HEK293 (cell line): ENCODE measurements at regions not wholly inside any gene's neighbourhood (a gene's known extent, or its start where the extent isn't known, plus 50 kb on each side); places are given as distances from the start of the nearest gene placed in this dataset.

Source experiments
- CTCF ChIP-seq: fragments of 450-650 bp; formaldehyde crosslinking; IDR thresholded peaks from 2 replicates; pipeline ENCODE4 v1.5.1; 2016; ENCODE audit warnings: missing biosample characterization, missing genetic modification characterization
- PBX3 ChIP-seq: sonication (generic); formaldehyde crosslinking; IDR thresholded peaks from 2 replicates; pipeline ENCODE4 v1.8.1; 2022; ENCODE audit warnings: mild to moderate bottlenecking, moderate library complexity, missing genetic modification reagents
- REPIN1 ChIP-seq: fragments of 450-650 bp; formaldehyde crosslinking; IDR thresholded peaks from 2 replicates; pipeline ENCODE4 v1.5.1; 2017; ENCODE audit warnings: missing biosample characterization, missing genetic modification characterization, low read depth
- ZBTB1 ChIP-seq: fragments of 450-650 bp; formaldehyde crosslinking; IDR thresholded peaks from 2 replicates; pipeline ENCODE4 v1.5.1; 2016; ENCODE audit warnings: missing biosample characterization, missing genetic modification characterization
- ZNF174 ChIP-seq: fragments of 450-650 bp; formaldehyde crosslinking; IDR thresholded peaks from 2 replicates; pipeline ENCODE4 v1.5.0; 2017; ENCODE audit warnings: missing biosample characterization, mild to moderate bottlenecking, missing genetic modification characterization

GRCh38 chr3:176439729-176440128 is 757.6 kb downstream of the TBL1XR1 start:
- TF ChIP-seq ZNF174 (tag by site-specific recombination): no peak
- TF ChIP-seq PBX3 (CRISPR knock-in tag): no peak
- no peak for TF ChIP-seq REPIN1 (tag by site-specific recombination)
- no peak for TF ChIP-seq CTCF
- TF ChIP-seq ZBTB1 (tag by site-specific recombination): no peak
